KBM-7 (cell line): ENCODE measurements at regions not wholly inside any gene's neighbourhood (a gene's known extent, or its start where the extent isn't known, plus 50 kb on each side); places are given as distances from the start of the nearest gene placed in this dataset.

Experiments
- DNase-seq: peaks from one replicate; pipeline ENCODE4 v3.0.0-alpha.2; 2015
- in situ Hi-C: fragments of 300-500 bp; cut with MboI; formaldehyde crosslinking; loops from 2 replicates; pipeline ENCODE4 v1.14.3; 2020; ENCODE audit warnings: low sequenced_read_pairs, low pct_unique_long_range_greater_than_20kb, mixed read lengths

- DNase-seq: no peak
- in situ Hi-C loops: no loop called here
Measured at GRCh38 chr4:81981218-81981617, 392.6 kb downstream of the HNRNPD start.

DNA sequence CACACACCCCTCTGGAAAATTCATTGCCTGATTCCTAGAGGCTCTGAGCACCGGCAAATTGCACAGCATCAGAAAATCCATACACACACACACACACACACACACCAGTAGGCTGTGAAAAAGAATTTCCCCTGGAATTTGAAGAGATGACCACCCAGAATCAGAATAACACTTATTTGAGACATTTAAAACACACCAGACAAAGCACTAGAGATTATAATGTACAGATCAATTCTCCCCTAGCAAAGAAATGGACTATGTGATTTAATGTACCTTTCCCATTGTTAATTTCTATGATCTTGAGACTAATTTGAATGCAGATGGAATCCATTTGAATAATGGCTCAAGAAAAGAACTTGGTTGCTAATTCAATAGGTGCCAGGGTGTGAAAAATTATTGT is 399.3 kb downstream of the HNRNPD start:
- in situ Hi-C loops: no loop called here
- DNase-seq: no peak

DNA sequence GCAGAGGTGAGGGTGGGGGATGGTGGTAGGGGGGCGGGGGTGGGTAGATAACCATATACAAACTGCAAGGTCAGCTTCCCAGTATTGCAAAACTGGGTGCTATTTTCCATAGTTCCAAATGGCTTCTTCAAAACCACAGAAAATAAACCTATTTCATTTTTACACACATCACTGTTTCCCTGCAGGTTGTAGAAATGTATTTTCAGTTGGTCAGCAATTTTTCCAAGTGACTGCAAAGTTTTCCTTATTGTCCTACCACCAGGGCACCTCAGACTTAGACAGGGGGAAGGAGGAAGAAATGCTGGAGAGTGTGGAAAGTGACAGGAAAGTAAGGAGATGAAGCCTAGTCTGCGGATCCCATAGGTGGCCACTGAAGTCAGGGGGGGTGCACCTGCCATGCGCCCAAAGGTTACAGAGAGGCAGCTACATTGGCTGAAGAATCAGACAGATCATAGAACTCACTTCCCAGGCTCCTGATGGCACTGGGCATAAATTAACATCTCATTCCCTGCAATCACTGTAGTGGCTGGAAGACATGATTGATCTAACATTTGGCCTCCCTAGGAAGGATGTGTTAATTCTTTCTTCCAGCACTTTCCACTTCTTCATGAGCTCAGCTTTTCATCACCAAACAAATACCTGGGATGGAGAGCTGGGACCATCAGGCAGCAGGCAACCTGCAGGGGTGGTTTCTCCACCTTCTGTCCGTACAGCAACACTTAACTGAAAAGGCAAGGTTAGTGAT is 402.0 kb downstream of the HNRNPD start:
- in situ Hi-C loops: no loop called here
- DNase-seq: no peak

GRCh38 chr4:81971061-81971460 is 402.7 kb downstream of the HNRNPD start:
- no peak for DNase-seq
- in situ Hi-C loops: no loop called here

GRCh38 chr4:81970454-81970853 is 403.3 kb downstream of the HNRNPD start:
- DNase-seq: no peak
- in situ Hi-C loops: no loop called here

GRCh38 chr4:81966676-81967075 is 407.1 kb downstream of the HNRNPD start:
- DNase-seq: no peak
- in situ Hi-C loops: no loop called here

- in situ Hi-C loops: no loop called here
Measured at GRCh38 chr4:81965911-81966310, 407.9 kb downstream of the HNRNPD start.

DNA sequence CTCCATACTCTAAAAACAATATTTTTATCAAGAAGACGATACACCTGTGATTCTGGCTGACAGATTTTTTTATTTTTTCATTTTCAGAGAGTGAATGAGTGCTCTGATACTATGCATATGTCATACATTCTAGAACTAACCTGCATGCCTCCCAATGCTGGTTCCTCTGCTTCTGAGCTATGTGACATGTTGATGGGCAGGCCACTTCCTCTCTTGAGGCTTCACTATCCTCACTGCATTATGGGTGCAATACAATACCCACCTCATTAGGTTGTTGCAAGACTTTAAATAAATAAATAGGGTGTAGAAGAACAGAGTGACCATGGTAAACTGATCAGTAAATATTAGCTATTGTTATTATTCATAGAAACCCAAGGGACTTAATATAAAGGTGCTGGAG is 408.3 kb downstream of the HNRNPD start:
- in situ Hi-C loops: no loop called here
- DNase-seq: no peak

More at GRCh38 chr4:81965911-81966310, 407.9 kb downstream of the HNRNPD start:
- no peak for DNase-seq

- in situ Hi-C loops: no loop called here
- no peak for DNase-seq
Measured at GRCh38 chr4:81963763-81964020, 410.1 kb downstream of the HNRNPD start.

DNA sequence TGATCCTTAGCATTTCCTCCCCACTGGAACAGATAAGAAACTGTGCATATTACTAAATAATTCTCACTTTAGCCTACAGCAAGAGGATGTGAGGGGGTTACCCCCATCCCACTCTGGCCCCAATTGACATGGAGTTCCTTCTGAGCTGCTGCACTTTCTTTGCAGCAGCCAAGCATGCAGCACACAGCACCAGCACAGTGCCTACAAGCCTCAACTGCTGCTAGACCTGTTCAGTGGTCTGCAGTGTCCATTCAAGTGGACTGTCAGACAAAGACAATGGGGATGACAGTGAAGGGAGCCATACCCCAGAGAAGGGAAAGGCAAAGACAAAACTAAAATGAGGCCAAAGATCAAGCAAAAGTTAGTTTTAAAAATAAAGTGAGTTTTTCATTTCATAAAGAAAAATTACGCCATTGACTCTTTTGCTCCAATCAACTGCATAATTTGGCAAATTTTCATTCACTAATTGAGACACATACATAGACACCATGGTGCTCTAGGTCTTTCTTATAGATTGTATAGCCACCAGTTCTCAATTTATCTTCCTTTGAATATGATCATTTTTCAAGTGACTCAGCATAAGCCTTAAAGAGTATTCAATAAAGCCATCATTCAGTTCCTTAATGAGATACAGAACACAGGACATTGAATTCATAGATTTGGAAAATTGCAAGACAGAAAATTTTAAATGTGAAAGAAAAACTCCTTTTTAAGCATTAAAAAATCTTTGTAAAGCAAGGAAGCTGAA is 410.6 kb downstream of the HNRNPD start:
- in situ Hi-C loops: no loop called here
- no peak for DNase-seq

- in situ Hi-C loops: no loop called here
- DNase-seq: no peak
Measured at GRCh38 chr4:81960961-81961360, 412.8 kb downstream of the HNRNPD start.

DNA sequence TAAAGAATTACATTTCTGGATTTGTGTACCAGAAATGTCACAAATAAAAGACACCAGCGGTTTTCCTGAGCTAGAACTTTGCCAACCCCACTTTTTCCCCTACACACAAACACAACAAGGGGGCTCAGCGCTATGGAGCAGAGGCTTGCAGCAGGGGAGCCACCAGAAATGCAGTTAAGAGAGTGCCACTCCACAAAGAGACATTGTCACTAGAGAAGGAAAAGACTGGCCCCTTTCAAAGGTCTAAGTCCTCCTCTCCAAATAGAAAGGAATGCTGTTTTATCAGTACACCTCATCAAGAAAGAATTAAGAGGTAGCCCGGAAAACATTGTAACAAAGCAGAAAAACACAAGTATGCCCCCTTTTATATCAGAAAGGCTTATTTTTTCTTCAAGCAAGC is 419.5 kb downstream of the HNRNPD start:
- no peak for DNase-seq
- in situ Hi-C loops: no loop called here

DNA sequence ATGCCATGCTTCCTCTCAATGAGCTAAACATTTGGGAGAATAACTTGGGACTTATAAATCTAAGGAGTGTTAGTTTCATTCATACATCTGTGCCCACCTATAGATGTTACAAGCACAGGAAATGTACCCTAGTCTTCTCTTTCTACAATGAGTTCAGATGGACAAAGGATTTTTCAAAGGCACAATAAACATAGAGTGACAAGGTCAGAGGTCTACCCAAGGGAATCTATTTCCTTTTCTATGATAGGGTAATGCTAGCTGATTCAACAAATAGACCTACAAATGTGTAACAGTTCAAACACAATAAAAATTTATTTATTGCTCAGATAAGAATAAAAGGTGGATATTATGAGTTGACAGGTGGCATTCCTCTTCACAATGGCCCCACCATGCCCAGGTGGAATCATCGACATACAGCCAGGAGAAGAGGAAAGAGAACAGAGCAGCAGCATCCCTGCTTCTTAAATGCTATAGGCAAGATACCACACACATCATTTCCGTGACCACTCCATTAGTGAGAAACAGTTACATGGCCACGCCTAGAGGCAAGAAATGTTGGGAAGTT is 421.8 kb downstream of the HNRNPD start:
- no peak for DNase-seq
- in situ Hi-C loops: no loop called here

GRCh38 chr4:81946996-81947395 is 426.8 kb downstream of the HNRNPD start:
- no peak for DNase-seq
- in situ Hi-C loops: no loop called here

DNA sequence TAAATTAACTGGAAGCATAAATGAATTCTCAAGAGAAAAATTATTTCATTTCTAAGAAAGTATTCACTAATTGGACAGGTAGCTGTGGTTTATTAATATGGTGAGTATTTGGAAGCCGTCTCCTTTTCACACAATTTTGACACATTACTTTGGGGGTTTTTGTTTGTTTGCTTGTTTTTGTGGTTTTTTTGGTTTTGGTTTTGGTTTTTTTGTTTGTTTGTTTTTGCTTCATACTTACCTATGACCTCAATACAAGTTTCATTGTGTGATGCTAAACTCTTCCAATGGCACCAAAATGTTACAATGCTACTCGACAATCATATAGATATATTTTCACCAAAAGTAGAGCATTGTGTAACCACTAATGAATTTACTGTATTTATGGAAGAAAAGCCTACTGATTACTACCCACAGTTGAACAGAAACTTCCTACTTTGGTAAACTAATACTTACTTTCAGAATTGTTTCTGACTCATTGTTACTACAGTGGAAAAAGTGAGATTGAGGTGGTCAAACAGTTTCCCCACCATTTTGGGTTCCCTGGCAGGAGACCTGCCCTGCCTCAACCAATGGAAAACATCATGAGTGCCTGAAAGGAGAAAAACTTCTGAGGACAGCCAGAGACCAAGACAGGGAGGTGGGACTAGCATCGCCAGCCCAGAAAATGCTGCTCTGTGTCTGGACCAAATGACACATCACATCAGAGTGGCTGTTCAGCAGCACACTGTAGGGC is 443.1 kb downstream of the HNRNPD start:
- no peak for DNase-seq
- in situ Hi-C loops: no loop called here

GRCh38 chr4:81923140-81923539 is 450.7 kb downstream of the HNRNPD start:
- DNase-seq: no peak
- in situ Hi-C loops: no loop called here

GRCh38 chr4:81922313-81922712 is 450.6 kb upstream of the RASGEF1B start:
- in situ Hi-C loops: no loop called here

GRCh38 chr4:81921751-81922159 is 450.0 kb upstream of the RASGEF1B start:
- no peak for DNase-seq

More at GRCh38 chr4:81922313-81922712, 450.6 kb upstream of the RASGEF1B start:
- DNase-seq: no peak

DNA sequence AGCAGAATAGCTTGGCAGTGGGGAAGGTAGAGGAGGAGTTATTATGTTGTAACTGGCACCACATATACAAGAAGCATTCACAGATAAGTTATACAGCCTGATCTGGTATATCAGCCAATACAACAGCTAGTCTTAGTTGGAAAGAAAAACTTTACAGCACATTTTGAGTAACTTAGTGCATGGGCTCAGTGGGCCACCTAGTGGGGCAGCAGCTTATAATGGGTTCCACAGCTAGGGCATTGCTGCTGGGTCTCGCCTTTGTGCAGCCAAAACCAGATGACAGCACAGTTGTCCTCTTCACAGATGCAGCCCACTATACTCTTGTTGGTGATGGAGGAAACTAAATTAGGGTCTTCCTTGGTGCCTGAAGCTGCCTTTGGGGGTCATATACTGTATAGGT is 448.1 kb upstream of the RASGEF1B start:
- DNase-seq: no peak
- in situ Hi-C loops: no loop called here

More at GRCh38 chr4:81921751-81922159, 450.0 kb upstream of the RASGEF1B start:
- in situ Hi-C loops: no loop called here

- peak; percentile 11 for DNase-seq
- in situ Hi-C loops: no loop called here
Measured at GRCh38 chr4:81919223-81919622, 447.5 kb upstream of the RASGEF1B start.
